Progenitor cell of endocrine pancreas (in vitro differentiated cells): ENCODE measurements at regions not wholly inside any gene's neighbourhood (a gene's known extent, or its start where the extent isn't known, plus 50 kb on each side); places are given as distances from the start of the nearest gene placed in this dataset.

Experiments used
- DNase-seq: peaks from one replicate; pipeline ENCODE4 v3.0.0; 2021; ENCODE audit warnings: low spot score; ENCODE audit not compliant: unreplicated experiment
- H3K27ac Mint-ChIP-seq: 2 replicates; pipeline ENCODE4 v1.8.0; 2021; ENCODE audit warnings: mild to moderate bottlenecking, moderate library complexity, mixed read lengths
- H3K27me3 Mint-ChIP-seq: 2 replicates; pipeline ENCODE4 v1.8.0; 2021; ENCODE audit warnings: mixed read lengths
- H3K36me3 Mint-ChIP-seq: 2 replicates; pipeline ENCODE4 v1.8.0; 2022; ENCODE audit warnings: mixed read lengths; ENCODE audit not compliant: insufficient read depth
- H3K4me1 Mint-ChIP-seq: 2 replicates; pipeline ENCODE4 v1.8.0; 2021; ENCODE audit warnings: low read depth, mixed read lengths
- H3K4me3 Mint-ChIP-seq: 2 replicates; pipeline ENCODE4 v1.8.0; 2021; ENCODE audit warnings: low read depth, mild to moderate bottlenecking, moderate library complexity, mixed read lengths
- H3K9me3 Mint-ChIP-seq: 2 replicates; pipeline ENCODE4 v1.8.0; 2021; ENCODE audit warnings: low read depth, mixed read lengths
- CTCF ChIP-seq: fragments of 200-600 bp; sonication (generic); IDR thresholded peaks from one replicate; pipeline ENCODE4 v1.5.0; 2021; ENCODE audit warnings: antibody characterized with exemption, mild to moderate bottlenecking; ENCODE audit not compliant: unreplicated experiment

- DNase-seq = no peak
- H3K9me3 Mint-ChIP-seq = peaks cover 9% of the 10 kb centered on the region
- H3K36me3 Mint-ChIP-seq = no peaks in the 10 kb centered on the region
- peaks cover 4% of the 10 kb centered on the region for H3K27me3 Mint-ChIP-seq
- no peak overlapping the region for H3K4me3 Mint-ChIP-seq
- no peak for TF ChIP-seq CTCF
- H3K4me1 Mint-ChIP-seq = no peaks in the 10 kb centered on the region
- H3K27ac Mint-ChIP-seq = no peak overlapping the region
Observed at GRCh38 chr7:69038915-69039314, 559.4 kb upstream of the AUTS2 start.

GRCh38 chr7:69042138-69042537 lies 556.1 kb upstream of the AUTS2 start:
- H3K27me3 Mint-ChIP-seq = no peaks in the 10 kb centered on the region
- no peak overlapping the region for H3K4me3 Mint-ChIP-seq
- peaks cover 19% of the 10 kb centered on the region for H3K9me3 Mint-ChIP-seq
- no peaks in the 10 kb centered on the region for H3K4me1 Mint-ChIP-seq
- no peak for DNase-seq
- no peaks in the 10 kb centered on the region for H3K36me3 Mint-ChIP-seq
- TF ChIP-seq CTCF = no peak
- H3K27ac Mint-ChIP-seq = no peak overlapping the region

- peaks cover 22% of the 10 kb centered on the region for H3K9me3 Mint-ChIP-seq
- H3K4me1 Mint-ChIP-seq = peaks cover 2% of the 10 kb centered on the region
- no peak overlapping the region for H3K4me3 Mint-ChIP-seq
- H3K27ac Mint-ChIP-seq = no peak overlapping the region
- no peak for DNase-seq
- TF ChIP-seq CTCF = no peak
- H3K36me3 Mint-ChIP-seq = no peaks in the 10 kb centered on the region
- peaks cover 13% of the 10 kb centered on the region for H3K27me3 Mint-ChIP-seq
Observed at GRCh38 chr7:69047151-69047754, 551.0 kb upstream of the AUTS2 start.

- Mint-ChIP-seq H3K4me1 (peaks cover 2% of the 10 kb centered on the region), H3K9me3 (peaks cover 16% of the 10 kb centered on the region), H3K36me3 (no peaks in the 10 kb centered on the region), H3K27ac (no peak overlapping the region), H3K4me3 (no peak overlapping the region), H3K27me3 (peaks cover 13% of the 10 kb centered on the region)
- no peak for DNase-seq
- TF ChIP-seq CTCF = no peak
Observed at GRCh38 chr7:69049326-69049725, 548.9 kb upstream of the AUTS2 start.

GRCh38 chr7:69052447-69052846 lies 545.8 kb upstream of the AUTS2 start:
- peaks cover 4% of the 10 kb centered on the region for H3K4me1 Mint-ChIP-seq
- DNase-seq = no peak
- TF ChIP-seq CTCF = no peak
- no peak overlapping the region for H3K27ac Mint-ChIP-seq
- no peaks in the 10 kb centered on the region for H3K36me3 Mint-ChIP-seq
- H3K4me3 Mint-ChIP-seq = no peak overlapping the region
- peaks cover 10% of the 10 kb centered on the region for H3K9me3 Mint-ChIP-seq
- peaks cover 12% of the 10 kb centered on the region for H3K27me3 Mint-ChIP-seq
